ENCODE measurements at regions not wholly inside any gene's neighbourhood (a gene's known extent, or its start where the extent isn't known, plus 50 kb on each side); places are given as distances from the start of the nearest gene placed in this dataset.

GRCh38 chr7:81430761-81431160 lies 339.1 kb downstream of the HGF start:
- no peak overlapping the region for H3K27ac ChIP-seq
- no peak for DNase-seq
- no peaks in the 10 kb centered on the region for H3K9me3 ChIP-seq
- H3K27me3 ChIP-seq: no peaks in the 10 kb centered on the region
- intact Hi-C loops (cut with DNase I): no loop called here
- no peaks in the 10 kb centered on the region for H3K36me3 ChIP-seq
- no peaks in the 10 kb centered on the region for H3K4me1 ChIP-seq (ENCODE audit: insufficient read depth)
- WGBS, 3 donors: 72 to 88% (median 77%) methylated on average over 1 of the region's 1 CpG
- TF ChIP-seq POLR2A (IDR thresholded peaks at IDR 0.05): no peak
- TF ChIP-seq EP300 (IDR thresholded peaks at IDR 0.05): no peak
- TF ChIP-seq CTCF (IDR thresholded peaks at IDR 0.05): no peak
- no peak overlapping the region for H3K4me3 ChIP-seq

- no peak for DNase-seq
- Histone ChIP-seq H3K36me3 (no peaks in the 10 kb centered on the region), H3K4me1 (ENCODE audit: insufficient read depth) (no peaks in the 10 kb centered on the region), H3K27me3 (no peaks in the 10 kb centered on the region), H3K4me3 (no peak overlapping the region), H3K27ac (no peak overlapping the region), H3K9me3 (no peaks in the 10 kb centered on the region)
- TF ChIP-seq EP300 (IDR thresholded peaks at IDR 0.05) (no peak), CTCF (IDR thresholded peaks at IDR 0.05) (no peak), POLR2A (IDR thresholded peaks at IDR 0.05) (no peak)
- intact Hi-C loops (cut with DNase I): no loop called here
- WGBS, 3 donors: 73 to 84% (median 77%) methylated on average over 6 of the region's 6 CpGs
Measured at GRCh38 chr7:81430150-81430549, 339.7 kb downstream of the HGF start.

DNA sequence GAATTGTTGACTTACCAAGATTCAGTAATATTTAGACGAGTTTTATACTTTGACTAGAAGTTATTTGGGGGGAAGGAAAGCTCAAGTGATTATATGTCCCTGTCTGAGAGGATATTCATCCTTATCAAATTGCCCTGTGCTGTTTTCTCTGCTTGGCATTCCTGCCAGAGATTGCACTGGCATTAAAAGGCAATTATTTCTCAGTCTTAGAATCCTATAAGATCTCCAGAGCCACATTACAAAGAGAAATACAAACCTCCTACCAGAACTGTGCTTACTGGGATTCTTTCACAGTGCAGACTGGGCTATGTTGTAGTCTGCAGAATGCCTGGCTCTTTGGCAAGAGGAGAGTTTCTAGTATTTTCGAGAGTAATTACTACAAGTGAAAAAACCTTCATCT lies 342.4 kb downstream of the HGF start:
- H3K27ac ChIP-seq: no peak overlapping the region
- H3K4me1 ChIP-seq (ENCODE audit: insufficient read depth): no peaks in the 10 kb centered on the region
- no peak for DNase-seq
- no peaks in the 10 kb centered on the region for H3K9me3 ChIP-seq
- TF ChIP-seq EP300 (IDR thresholded peaks at IDR 0.05) (no peak), CTCF (IDR thresholded peaks at IDR 0.05) (no peak), POLR2A (IDR thresholded peaks at IDR 0.05) (no peak)
- 21 to 43% (median 28%) methylated on average over 2 of the region's 2 CpGs for WGBS, 3 donors
- no peak overlapping the region for H3K4me3 ChIP-seq
- no peaks in the 10 kb centered on the region for H3K27me3 ChIP-seq
- no peaks in the 10 kb centered on the region for H3K36me3 ChIP-seq
- intact Hi-C loops (cut with DNase I): no loop called here

DNA sequence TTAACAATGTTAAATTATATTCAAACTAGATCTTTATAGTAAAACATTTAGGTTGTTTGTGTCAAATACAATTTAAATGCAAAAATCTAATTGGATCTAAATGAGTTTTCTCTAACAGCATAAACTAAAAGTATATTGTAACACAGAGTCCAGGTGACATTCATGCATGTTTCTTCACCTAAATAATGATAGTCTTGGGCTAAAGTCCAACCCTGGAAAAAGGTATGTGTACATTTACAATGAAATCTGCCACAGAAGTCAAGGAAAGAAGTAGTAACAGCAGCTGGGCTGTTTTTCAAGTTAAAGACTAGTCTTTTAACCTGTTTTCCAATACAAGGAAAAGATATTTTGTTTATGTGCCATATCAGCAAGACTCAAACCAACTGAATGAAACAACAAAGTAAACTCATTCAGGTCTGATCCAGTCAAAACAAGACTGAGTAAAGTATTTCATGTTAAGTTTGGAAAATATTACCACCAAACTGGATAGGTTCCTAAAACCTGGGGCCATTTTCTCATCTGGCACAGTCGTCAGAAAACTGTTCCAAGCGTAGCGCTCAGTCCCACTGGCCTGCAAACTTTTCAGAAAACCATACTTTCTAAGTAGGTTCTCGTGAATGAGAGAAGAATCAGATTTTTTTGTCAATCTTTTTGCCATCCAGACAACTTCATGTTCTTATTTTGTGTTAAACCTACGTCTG lies 349.2 kb downstream of the HGF start:
- no peaks in the 10 kb centered on the region for H3K27me3 ChIP-seq
- no peak overlapping the region for H3K4me3 ChIP-seq
- WGBS, 3 donors: 89 to 94% (median 91%) methylated on average over 5 of the region's 5 CpGs
- intact Hi-C loops (cut with DNase I): no loop called here
- DNase-seq: no peak
- H3K36me3 ChIP-seq: no peaks in the 10 kb centered on the region
- H3K9me3 ChIP-seq: no peaks in the 10 kb centered on the region
- TF ChIP-seq EP300 (IDR thresholded peaks at IDR 0.05) (no peak), CTCF (IDR thresholded peaks at IDR 0.05) (no peak)
- H3K4me1 ChIP-seq (ENCODE audit: insufficient read depth): no peaks in the 10 kb centered on the region
- no peak overlapping the region for H3K27ac ChIP-seq

Data from ovary (tissue), 7 donors.